H9 (cell line): ENCODE measurements at regions not wholly inside any gene's neighbourhood (a gene's known extent, or its start where the extent isn't known, plus 50 kb on each side); places are given as distances from the start of the nearest gene placed in this dataset.

Experiments
- DNase-seq: peaks from one replicate; pipeline ENCODE4 v3.0.0-alpha.2; 2017
- H2AFZ ChIP-seq: one replicate; pipeline ENCODE4 v1.6.1; 2013; ENCODE audit warnings: mild to moderate bottlenecking, low read length, control low read depth, moderate library complexity
- H2AK5ac ChIP-seq: 2 replicates; pipeline ENCODE4 v1.6.1; 2013; ENCODE audit warnings: low read length, control low read depth, mixed read lengths; ENCODE audit not compliant: insufficient read length
- H2BK120ac ChIP-seq: one replicate; pipeline ENCODE4 v1.6.1; 2013; ENCODE audit warnings: low read depth, mild to moderate bottlenecking, low read length, control low read depth, inconsistent platforms; ENCODE audit not compliant: poor library complexity, severe bottlenecking
- H2BK12ac ChIP-seq: 2 replicates; pipeline ENCODE4 v1.6.1; 2013; ENCODE audit warnings: low read length, control low read depth, mixed read lengths, low read depth; ENCODE audit not compliant: insufficient read length
- H2BK15ac ChIP-seq: 2 replicates; pipeline ENCODE4 v1.6.1; 2013; ENCODE audit warnings: low read depth, low read length, control low read depth
- H2BK20ac ChIP-seq: one replicate; pipeline ENCODE4 v1.6.1; 2013; ENCODE audit warnings: low read depth, mild to moderate bottlenecking, low read length, control low read depth, inconsistent platforms; ENCODE audit not compliant: poor library complexity, severe bottlenecking
- H2BK5ac ChIP-seq: 2 replicates; pipeline ENCODE4 v1.6.1; 2013; ENCODE audit warnings: low read length, control low read depth, mixed read lengths; ENCODE audit not compliant: insufficient read length
- H3K14ac ChIP-seq: 2 replicates; pipeline ENCODE4 v1.6.1; 2013; ENCODE audit warnings: low read length, control low read depth; ENCODE audit not compliant: insufficient read depth
- H3K18ac ChIP-seq: 2 replicates; pipeline ENCODE4 v1.6.1; 2013; ENCODE audit warnings: low read depth, mild to moderate bottlenecking, mixed read lengths, low read length, control low read depth; ENCODE audit not compliant: insufficient read length
- H3K23ac ChIP-seq: 2 replicates; pipeline ENCODE4 v1.6.1; 2013; ENCODE audit warnings: low read length, control low read depth, mixed read lengths, low read depth; ENCODE audit not compliant: insufficient read length
- H3K23me2 ChIP-seq: 2 replicates; pipeline ENCODE4 v1.6.1; 2013; ENCODE audit warnings: low read depth, mild to moderate bottlenecking, mixed read lengths, low read length, control low read depth; ENCODE audit not compliant: insufficient read length, poor library complexity, severe bottlenecking
- H3K27ac ChIP-seq: 2 replicates; pipeline ENCODE4 v1.5.1; 2013; ENCODE audit warnings: low read length, control low read depth, mixed read lengths, low read depth; ENCODE audit not compliant: insufficient read length
- H3K27me3 ChIP-seq: 2 replicates; pipeline ENCODE4 v1.6.1; 2013; ENCODE audit warnings: low read length, control low read depth, inconsistent platforms; ENCODE audit not compliant: insufficient read depth
- H3K4ac ChIP-seq: 2 replicates; pipeline ENCODE4 v1.6.1; 2013; ENCODE audit warnings: low read depth, mild to moderate bottlenecking, control low read depth, inconsistent platforms, low read length, moderate library complexity
- H3K4me1 ChIP-seq: 2 replicates; pipeline ENCODE4 v1.6.1; 2013; ENCODE audit warnings: low read length, control low read depth, inconsistent platforms; ENCODE audit not compliant: insufficient read depth
- H3K4me2 ChIP-seq: 2 replicates; pipeline ENCODE4 v1.6.1; 2013; ENCODE audit warnings: low read length, control low read depth, mixed read lengths; ENCODE audit not compliant: insufficient read length, insufficient read depth
- H3K56ac ChIP-seq: 2 replicates; pipeline ENCODE4 v1.6.1; 2013; ENCODE audit warnings: low read depth, mild to moderate bottlenecking, mixed read lengths, low read length, control low read depth; ENCODE audit not compliant: insufficient read length
- H3K79me1 ChIP-seq: 2 replicates; pipeline ENCODE4 v1.6.1; 2013; ENCODE audit warnings: low read depth, mild to moderate bottlenecking, moderate library complexity, low read length, control low read depth, inconsistent platforms; ENCODE audit not compliant: insufficient read depth, poor library complexity, severe bottlenecking
- H3K79me2 ChIP-seq: 2 replicates; pipeline ENCODE4 v1.6.1; 2013; ENCODE audit warnings: low read length, control low read depth, inconsistent platforms; ENCODE audit not compliant: insufficient read depth
- H3K9ac ChIP-seq: 2 replicates; pipeline ENCODE4 v1.6.1; 2013; ENCODE audit warnings: low read length, control low read depth, mixed read lengths; ENCODE audit not compliant: insufficient read length; ENCODE audit errors: extremely low read depth
- H3K9me3 ChIP-seq: one replicate; pipeline ENCODE4 v1.6.1; 2013; ENCODE audit warnings: low read depth, low read length, inconsistent platforms; ENCODE audit not compliant: control insufficient read depth
- H3T11ph ChIP-seq: one replicate; pipeline ENCODE4 v1.6.1; 2013; ENCODE audit warnings: mild to moderate bottlenecking, low read length, control low read depth, inconsistent platforms
- H4K20me1 ChIP-seq: one replicate; pipeline ENCODE4 v1.6.1; 2013; ENCODE audit not compliant: control insufficient read depth, insufficient read length, insufficient read depth
- H4K5ac ChIP-seq: 2 replicates; pipeline ENCODE4 v1.6.1; 2013; ENCODE audit warnings: low read depth, mild to moderate bottlenecking, mixed read lengths, low read length, control low read depth; ENCODE audit not compliant: insufficient read length
- H4K8ac ChIP-seq: replicated peaks from 2 replicates; pipeline ENCODE4 v1.6.1; 2013; ENCODE audit warnings: low read length, control low read depth, mixed read lengths, low read depth; ENCODE audit not compliant: insufficient read length
- H4K91ac ChIP-seq: 2 replicates; pipeline ENCODE4 v1.6.1; 2013; ENCODE audit warnings: low read depth, mild to moderate bottlenecking, moderate library complexity, mixed read lengths, low read length, control low read depth; ENCODE audit not compliant: insufficient read length
- H3K27ac Mint-ChIP-seq, 3 experiments: 2 replicates in 2 of 3; 3 replicates in 1 of 3; pipeline ENCODE4 v1.8.0; 2020 to 2021; ENCODE audit warnings: mixed read lengths in 3 of 3, mild to moderate bottlenecking in 1 of 3, moderate library complexity in 1 of 3
- H3K27me3 Mint-ChIP-seq: 2 replicates; pipeline ENCODE4 v1.8.0; 2021; ENCODE audit warnings: low read depth, mild to moderate bottlenecking, moderate library complexity, mixed read lengths
- H3K36me3 Mint-ChIP-seq, 3 experiments: 2 replicates in 2 of 3; 3 replicates in 1 of 3; pipeline ENCODE4 v1.8.0; 2020 to 2021; ENCODE audit warnings: low read depth in 3 of 3, mixed read lengths in 3 of 3; ENCODE audit not compliant: insufficient read depth in 1 of 3
- H3K4me1 Mint-ChIP-seq, 2 experiments: 2 replicates each; pipeline ENCODE4 v1.8.0; 2020; ENCODE audit warnings: mixed read lengths in 2 of 2
- H3K4me3 Mint-ChIP-seq, 2 experiments: 2 replicates in 1 of 2; 3 replicates in 1 of 2; pipeline ENCODE4 v1.8.0; 2020 to 2021; ENCODE audit warnings: mild to moderate bottlenecking in 2 of 2, mixed read lengths in 2 of 2, moderate library complexity in 1 of 2
- H3K9me3 Mint-ChIP-seq, 2 experiments: 2 replicates in 1 of 2; 3 replicates in 1 of 2; pipeline ENCODE4 v1.8.0; 2020; ENCODE audit warnings: mild to moderate bottlenecking in 2 of 2, mixed read lengths in 2 of 2, moderate library complexity in 1 of 2
- WGBS: extraction: QIAGEN DNeasy Blood & Tissue Kit; methylation state at CpG from one replicate; pipeline ENCODE4 v1.1.7; 2013; ENCODE audit warnings: missing lambda C conversion rate, low lambda C conversion rate, mixed read lengths; ENCODE audit not compliant: insufficient read length; ENCODE audit errors: extremely low coverage; 5-methylcytosine and 5-hydroxymethylcytosine counted together
- TF ChIP-seq, protein P1 (sequence below): fragments of 200-600 bp; sonication (generic); conservative IDR thresholded peaks from 3 replicates; pipeline ENCODE4 v1.8.0; 2021; ENCODE audit warnings: antibody characterized with exemption, mild to moderate bottlenecking

DNA sequence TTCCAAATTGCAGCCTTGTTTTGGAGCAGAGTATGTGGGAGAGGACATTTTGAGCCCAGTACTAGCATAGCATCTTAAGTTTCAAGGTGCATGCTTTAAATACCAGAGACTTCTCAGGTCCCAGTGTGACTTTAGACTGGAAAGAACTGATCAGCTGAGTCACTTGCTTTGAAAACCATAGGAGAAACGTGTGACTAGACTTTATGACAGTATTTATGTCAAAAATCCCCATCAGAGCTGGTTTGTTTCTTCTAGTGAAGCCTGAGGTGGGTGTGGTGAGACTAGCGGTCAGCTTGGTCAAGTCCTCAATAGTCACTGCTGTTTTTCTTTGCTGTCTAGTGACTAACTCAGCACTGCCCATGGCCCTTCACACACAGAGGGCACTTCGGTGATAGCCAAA lies 724.2 kb downstream of the GATA3 start:
- Mint-ChIP-seq H3K27ac (no peak overlapping the region), H3K4me3 (no peak overlapping the region), H3K27me3 (no peaks in the 10 kb centered on the region), H3K4me1 (no peaks in the 10 kb centered on the region), H3K9me3 (no peaks in the 10 kb centered on the region), H3K36me3 (no peaks in the 10 kb centered on the region)
- TF ChIP-seq, protein P1, sequence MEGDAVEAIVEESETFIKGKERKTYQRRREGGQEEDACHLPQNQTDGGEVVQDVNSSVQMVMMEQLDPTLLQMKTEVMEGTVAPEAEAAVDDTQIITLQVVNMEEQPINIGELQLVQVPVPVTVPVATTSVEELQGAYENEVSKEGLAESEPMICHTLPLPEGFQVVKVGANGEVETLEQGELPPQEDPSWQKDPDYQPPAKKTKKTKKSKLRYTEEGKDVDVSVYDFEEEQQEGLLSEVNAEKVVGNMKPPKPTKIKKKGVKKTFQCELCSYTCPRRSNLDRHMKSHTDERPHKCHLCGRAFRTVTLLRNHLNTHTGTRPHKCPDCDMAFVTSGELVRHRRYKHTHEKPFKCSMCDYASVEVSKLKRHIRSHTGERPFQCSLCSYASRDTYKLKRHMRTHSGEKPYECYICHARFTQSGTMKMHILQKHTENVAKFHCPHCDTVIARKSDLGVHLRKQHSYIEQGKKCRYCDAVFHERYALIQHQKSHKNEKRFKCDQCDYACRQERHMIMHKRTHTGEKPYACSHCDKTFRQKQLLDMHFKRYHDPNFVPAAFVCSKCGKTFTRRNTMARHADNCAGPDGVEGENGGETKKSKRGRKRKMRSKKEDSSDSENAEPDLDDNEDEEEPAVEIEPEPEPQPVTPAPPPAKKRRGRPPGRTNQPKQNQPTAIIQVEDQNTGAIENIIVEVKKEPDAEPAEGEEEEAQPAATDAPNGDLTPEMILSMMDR = no peak
- Histone ChIP-seq H3K56ac (no peak overlapping the region), H3K4me2 (no peak overlapping the region), H3K9me3 (no peaks in the 10 kb centered on the region), H3K79me2 (no peaks in the 10 kb centered on the region), H2BK5ac (no peak overlapping the region), H3K4ac (no peak overlapping the region), H4K5ac (no peak overlapping the region), H4K91ac (no peak overlapping the region), H3K9ac (no peak overlapping the region), H3K27me3 (no peaks in the 10 kb centered on the region), H2BK120ac (no peak overlapping the region), H3K14ac (no peak overlapping the region), H2AK5ac (no peak overlapping the region), H2BK20ac (no peak overlapping the region), H4K20me1 (no peaks in the 10 kb centered on the region), H3K23me2 (no peaks in the 10 kb centered on the region), H2BK15ac (no peak overlapping the region), H3K4me1 (no peaks in the 10 kb centered on the region; the same call in 1 of the 2 replicates), H2BK12ac (no peak overlapping the region), H3K23ac (no peak overlapping the region), H3K18ac (no peak overlapping the region), H3K27ac (no peak overlapping the region), H2AFZ (no peak overlapping the region), H3T11ph (no peak overlapping the region), H4K8ac (no peak overlapping the region), H3K79me1 (no peaks in the 10 kb centered on the region)
- no peak for DNase-seq
- WGBS = no CpG with 5 or more reads among the region's 3 CpGs
